ENCODE measurements at regions not wholly inside any gene's neighbourhood (a gene's known extent, or its start where the extent isn't known, plus 50 kb on each side); places are given as distances from the start of the nearest gene placed in this dataset.

DNA sequence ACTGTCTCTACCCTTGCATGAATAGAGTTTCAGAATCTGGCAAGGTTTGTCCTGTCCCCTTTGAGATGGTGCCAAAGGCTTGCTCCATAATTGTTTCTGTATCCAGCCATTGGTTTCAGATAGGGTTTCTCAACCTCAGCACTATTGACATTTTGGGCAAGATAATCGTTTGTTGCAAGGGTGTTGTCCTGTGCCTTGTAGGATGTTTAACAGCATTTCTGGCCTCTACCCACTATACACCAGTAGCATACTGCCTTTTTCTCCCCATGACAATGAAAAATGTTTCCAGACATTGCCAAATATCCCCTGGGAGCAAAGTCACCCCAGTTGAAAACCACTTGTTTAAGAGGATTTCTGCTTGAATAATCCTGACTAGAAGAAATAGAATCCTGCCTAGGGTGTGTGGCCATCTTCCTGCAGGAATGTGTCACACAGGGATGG is 126.8 kb downstream of the CDC42EP3 start:
- Histone ChIP-seq H3K27me3 (ENCODE audit: control insufficient read depth, insufficient read depth, low read length) (no peaks in the 10 kb centered on the region), H3K9me3 (ENCODE audit: control insufficient read depth, insufficient read depth, low read length) (no peaks in the 10 kb centered on the region), H3K4me1 (ENCODE audit: control insufficient read depth, insufficient read depth, low read length) (no peaks in the 10 kb centered on the region), H3K36me3 (ENCODE audit: control insufficient read depth, insufficient read depth, low read length) (no peaks in the 10 kb centered on the region), H3K27ac (ENCODE audit: low read length) (no peak overlapping the region), H3K4me3 (ENCODE audit: low read length) (no peak overlapping the region)
- intact Hi-C loops (cut with micrococcal nuclease) = no loop called here
- peaks cover under 1 to 17% of the 10 kb centered on the region in 2 donors for H3K4me1 Mint-ChIP-seq
- no peak overlapping the region for H3K4me3 Mint-ChIP-seq
- no peak for DNase-seq
- H3K9me3 Mint-ChIP-seq = no peaks in the 10 kb centered on the region
- no peak overlapping the region for H3K27ac Mint-ChIP-seq
- TF ChIP-seq, protein P1, sequence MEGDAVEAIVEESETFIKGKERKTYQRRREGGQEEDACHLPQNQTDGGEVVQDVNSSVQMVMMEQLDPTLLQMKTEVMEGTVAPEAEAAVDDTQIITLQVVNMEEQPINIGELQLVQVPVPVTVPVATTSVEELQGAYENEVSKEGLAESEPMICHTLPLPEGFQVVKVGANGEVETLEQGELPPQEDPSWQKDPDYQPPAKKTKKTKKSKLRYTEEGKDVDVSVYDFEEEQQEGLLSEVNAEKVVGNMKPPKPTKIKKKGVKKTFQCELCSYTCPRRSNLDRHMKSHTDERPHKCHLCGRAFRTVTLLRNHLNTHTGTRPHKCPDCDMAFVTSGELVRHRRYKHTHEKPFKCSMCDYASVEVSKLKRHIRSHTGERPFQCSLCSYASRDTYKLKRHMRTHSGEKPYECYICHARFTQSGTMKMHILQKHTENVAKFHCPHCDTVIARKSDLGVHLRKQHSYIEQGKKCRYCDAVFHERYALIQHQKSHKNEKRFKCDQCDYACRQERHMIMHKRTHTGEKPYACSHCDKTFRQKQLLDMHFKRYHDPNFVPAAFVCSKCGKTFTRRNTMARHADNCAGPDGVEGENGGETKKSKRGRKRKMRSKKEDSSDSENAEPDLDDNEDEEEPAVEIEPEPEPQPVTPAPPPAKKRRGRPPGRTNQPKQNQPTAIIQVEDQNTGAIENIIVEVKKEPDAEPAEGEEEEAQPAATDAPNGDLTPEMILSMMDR (IDR thresholded peaks at IDR 0.05) = no peak
- H3K36me3 Mint-ChIP-seq = no peaks in the 10 kb centered on the region
- peaks cover 2 to 16% of the 10 kb centered on the region in 2 donors for H3K27me3 Mint-ChIP-seq (ENCODE audit: low read depth in 2 of 2)
- 91% methylated on average over 1 of the region's 1 CpG for WGBS (ENCODE audit: insufficient coverage)
- ATAC-seq = no peak

DNA sequence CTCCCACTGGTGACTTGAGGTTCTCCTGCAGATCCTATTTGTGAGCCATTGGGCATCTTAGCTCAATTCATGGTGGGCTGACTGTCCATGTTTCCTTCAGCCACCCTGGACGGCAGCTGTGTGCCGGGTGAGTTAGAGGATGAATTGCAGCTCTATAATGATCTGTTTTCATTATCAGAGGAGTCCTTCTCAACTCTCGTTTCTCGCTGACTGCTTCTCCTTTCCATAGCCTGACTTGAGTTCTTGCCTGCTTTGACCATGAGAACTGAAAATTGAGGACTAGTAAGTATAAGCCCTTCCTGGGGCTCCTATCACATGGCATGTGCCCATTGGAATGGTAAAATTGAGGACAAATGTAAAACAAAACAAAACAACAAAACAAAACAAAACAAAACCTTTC is 121.8 kb downstream of the CDC42EP3 start:
- no peaks in the 10 kb centered on the region for H3K4me1 ChIP-seq (ENCODE audit: control insufficient read depth, insufficient read depth, low read length)
- no peak overlapping the region for H3K4me3 ChIP-seq (ENCODE audit: low read length)
- Mint-ChIP-seq H3K4me3 (no peak overlapping the region), H3K36me3 (no peaks in the 10 kb centered on the region), H3K9me3 (no peaks in the 10 kb centered on the region), H3K27ac (no peak overlapping the region), H3K27me3 (ENCODE audit: low read depth in 2 of 2) (no peaks in the 10 kb centered on the region), H3K4me1 (peaks cover 16 to 31% of the 10 kb centered on the region in 2 donors)
- H3K27ac ChIP-seq (ENCODE audit: low read length) = no peak overlapping the region
- no peak for ATAC-seq
- no peaks in the 10 kb centered on the region for H3K9me3 ChIP-seq (ENCODE audit: control insufficient read depth, insufficient read depth, low read length)
- WGBS (ENCODE audit: insufficient coverage) = 62% methylated on average over 4 of the region's 4 CpGs
- no peaks in the 10 kb centered on the region for H3K36me3 ChIP-seq (ENCODE audit: control insufficient read depth, insufficient read depth, low read length)
- no peaks in the 10 kb centered on the region for H3K27me3 ChIP-seq (ENCODE audit: control insufficient read depth, insufficient read depth, low read length)
- TF ChIP-seq, protein P1 (IDR thresholded peaks at IDR 0.05) = no peak
- intact Hi-C loops (cut with micrococcal nuclease) = no loop called here
- no peak for DNase-seq

DNA sequence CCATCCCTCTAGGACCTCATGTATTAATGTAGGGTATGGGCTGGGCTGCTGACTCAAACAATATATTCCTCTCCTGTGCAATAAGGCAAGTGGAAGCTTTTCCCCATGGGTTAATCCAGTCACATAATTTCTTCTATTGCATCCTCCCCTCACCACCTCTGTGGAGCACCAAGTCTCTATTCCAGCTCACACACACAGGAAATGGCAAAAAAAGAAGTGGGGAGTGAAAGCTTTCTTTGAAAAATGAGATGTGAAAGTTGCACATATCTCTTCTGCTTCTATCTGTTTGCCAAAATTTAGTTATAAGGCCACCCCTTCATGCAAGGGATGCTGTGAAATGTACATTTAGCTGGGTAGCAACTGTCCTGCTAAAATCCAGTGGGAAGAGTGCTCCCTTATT is 121.3 kb downstream of the CDC42EP3 start:
- Histone ChIP-seq H3K4me1 (ENCODE audit: control insufficient read depth, insufficient read depth, low read length) (no peaks in the 10 kb centered on the region), H3K4me3 (ENCODE audit: low read length) (no peak overlapping the region), H3K9me3 (ENCODE audit: control insufficient read depth, insufficient read depth, low read length) (no peaks in the 10 kb centered on the region), H3K27ac (ENCODE audit: low read length) (no peak overlapping the region), H3K36me3 (ENCODE audit: control insufficient read depth, insufficient read depth, low read length) (no peaks in the 10 kb centered on the region), H3K27me3 (ENCODE audit: control insufficient read depth, insufficient read depth, low read length) (no peaks in the 10 kb centered on the region)
- intact Hi-C loops (cut with micrococcal nuclease) = no loop called here
- ATAC-seq (no peak), DNase-seq (no peak)
- H3K36me3 Mint-ChIP-seq = no peaks in the 10 kb centered on the region
- TF ChIP-seq, protein P1 (IDR thresholded peaks at IDR 0.05) = no peak
- no peak overlapping the region for H3K4me3 Mint-ChIP-seq
- H3K9me3 Mint-ChIP-seq = no peaks in the 10 kb centered on the region
- peaks cover 16 to 31% of the 10 kb centered on the region in 2 donors for H3K4me1 Mint-ChIP-seq
- no peak overlapping the region for H3K27ac Mint-ChIP-seq
- no peaks in the 10 kb centered on the region for H3K27me3 Mint-ChIP-seq (ENCODE audit: low read depth in 2 of 2)

DNA sequence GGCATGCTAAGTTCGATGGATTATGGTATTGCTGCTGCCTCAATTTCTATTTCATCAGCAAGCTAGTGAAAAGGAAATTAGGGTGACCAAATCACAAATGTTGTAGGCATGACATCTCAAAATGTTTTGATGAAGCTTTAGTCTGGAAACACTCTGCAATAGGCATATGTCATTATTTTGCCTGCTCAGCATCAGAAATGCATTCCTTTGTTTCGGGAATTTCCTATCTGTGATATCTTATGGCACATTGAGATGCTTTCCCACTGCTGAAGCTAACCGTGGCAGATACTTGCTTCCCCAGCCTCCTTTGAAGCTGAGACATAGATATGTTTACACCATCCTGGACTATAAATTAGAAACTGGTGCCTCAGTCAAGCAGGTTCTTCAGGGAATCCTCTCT is 119.7 kb downstream of the CDC42EP3 start:
- Histone ChIP-seq H3K27ac (ENCODE audit: low read length) (no peak overlapping the region), H3K9me3 (ENCODE audit: control insufficient read depth, insufficient read depth, low read length) (no peaks in the 10 kb centered on the region), H3K36me3 (ENCODE audit: control insufficient read depth, insufficient read depth, low read length) (no peaks in the 10 kb centered on the region), H3K4me1 (ENCODE audit: control insufficient read depth, insufficient read depth, low read length) (peaks cover 8% of the 10 kb centered on the region), H3K27me3 (ENCODE audit: control insufficient read depth, insufficient read depth, low read length) (no peaks in the 10 kb centered on the region), H3K4me3 (ENCODE audit: low read length) (no peak overlapping the region)
- H3K4me1 Mint-ChIP-seq = peaks cover 16 to 25% of the 10 kb centered on the region in 2 donors
- 89% methylated on average over 3 of the region's 3 CpGs for WGBS (ENCODE audit: insufficient coverage)
- H3K27ac Mint-ChIP-seq = no peak overlapping the region
- no peaks in the 10 kb centered on the region for H3K27me3 Mint-ChIP-seq (ENCODE audit: low read depth in 2 of 2)
- H3K9me3 Mint-ChIP-seq = no peaks in the 10 kb centered on the region
- ATAC-seq (no peak), DNase-seq (no peak)
- intact Hi-C loops (cut with micrococcal nuclease) = no loop called here
- H3K36me3 Mint-ChIP-seq = no peaks in the 10 kb centered on the region
- TF ChIP-seq, protein P1 (IDR thresholded peaks at IDR 0.05) = no peak
- H3K4me3 Mint-ChIP-seq = no peak overlapping the region
